Nephron progenitor cell (in vitro differentiated cells): ENCODE measurements at regions not wholly inside any gene's neighbourhood (a gene's known extent, or its start where the extent isn't known, plus 50 kb on each side); places are given as distances from the start of the nearest gene placed in this dataset.

ENCODE experiments used
- DNase-seq: peaks from one replicate; pipeline ENCODE4 v3.0.0; 2021
- H3K27ac Mint-ChIP-seq: 2 replicates; pipeline ENCODE4 v1.8.0; 2021; ENCODE audit warnings: mild to moderate bottlenecking, moderate library complexity, mixed read lengths
- H3K27me3 Mint-ChIP-seq: 2 replicates; pipeline ENCODE4 v1.8.0; 2021; ENCODE audit warnings: mild to moderate bottlenecking, low read depth, mixed read lengths; ENCODE audit not compliant: poor library complexity
- H3K36me3 Mint-ChIP-seq: 2 replicates; pipeline ENCODE4 v1.8.0; 2021; ENCODE audit warnings: low read depth, mixed read lengths
- H3K4me1 Mint-ChIP-seq: 2 replicates; pipeline ENCODE4 v1.8.0; 2021; ENCODE audit warnings: mixed read lengths
- H3K4me3 Mint-ChIP-seq: 2 replicates; pipeline ENCODE4 v1.8.0; 2021; ENCODE audit warnings: mild to moderate bottlenecking, moderate library complexity, mixed read lengths
- H3K9me3 Mint-ChIP-seq: 2 replicates; pipeline ENCODE4 v1.8.0; 2021; ENCODE audit warnings: mild to moderate bottlenecking, moderate library complexity, mixed read lengths
- TF ChIP-seq, protein P1 (sequence below): fragments of 200-600 bp; sonication (generic); IDR thresholded peaks from 2 replicates; pipeline ENCODE4 v1.5.0; 2021; ENCODE audit warnings: antibody characterized with exemption

DNA sequence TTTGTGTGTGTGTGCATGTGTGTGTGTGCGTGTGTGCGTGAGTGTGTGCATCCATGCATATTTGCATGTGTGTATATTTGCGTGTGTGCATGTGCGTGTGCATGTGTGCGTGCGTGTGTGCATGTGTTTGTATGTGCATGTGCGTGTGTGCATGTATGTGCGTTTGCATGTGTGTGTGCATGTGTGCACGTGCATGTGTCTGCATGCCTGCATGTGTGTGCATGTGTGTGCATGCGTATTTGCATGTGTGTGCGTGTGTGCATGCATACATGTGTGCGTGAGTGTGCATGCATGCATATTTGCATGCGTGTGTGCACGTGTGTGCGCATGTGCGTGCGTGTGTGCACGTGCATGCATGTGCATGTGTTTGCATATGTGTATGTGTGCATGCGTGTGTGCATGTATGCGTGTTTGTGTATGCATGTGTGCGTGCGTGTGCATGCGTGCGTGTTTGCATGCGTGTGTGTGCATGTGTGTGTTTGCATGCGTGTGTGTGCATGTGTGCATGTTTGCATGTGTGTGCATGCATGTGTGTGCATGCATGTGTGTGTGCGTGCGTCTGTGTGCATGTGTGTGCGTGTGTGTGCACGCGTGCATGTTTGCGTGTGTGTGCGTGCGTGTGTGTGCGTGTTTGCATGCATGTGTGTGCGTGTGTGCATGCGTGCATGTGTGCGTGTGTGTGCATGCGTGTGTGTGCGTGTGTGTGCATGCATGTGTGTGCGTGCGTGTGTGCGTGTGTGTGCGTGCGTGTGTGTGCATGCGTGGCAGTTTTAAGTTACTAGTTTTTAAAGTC, 57.7 kb upstream of the SMOC2 start:
- Mint-ChIP-seq H3K27ac (no peak overlapping the region), H3K4me1 (peaks cover 24% of the 10 kb centered on the region), H3K4me3 (no peak overlapping the region), H3K9me3 (peaks cover 32% of the 10 kb centered on the region), H3K36me3 (peaks cover 7% of the 10 kb centered on the region), H3K27me3 (peaks cover 9% of the 10 kb centered on the region)
- no peak for DNase-seq
- TF ChIP-seq, protein P1, sequence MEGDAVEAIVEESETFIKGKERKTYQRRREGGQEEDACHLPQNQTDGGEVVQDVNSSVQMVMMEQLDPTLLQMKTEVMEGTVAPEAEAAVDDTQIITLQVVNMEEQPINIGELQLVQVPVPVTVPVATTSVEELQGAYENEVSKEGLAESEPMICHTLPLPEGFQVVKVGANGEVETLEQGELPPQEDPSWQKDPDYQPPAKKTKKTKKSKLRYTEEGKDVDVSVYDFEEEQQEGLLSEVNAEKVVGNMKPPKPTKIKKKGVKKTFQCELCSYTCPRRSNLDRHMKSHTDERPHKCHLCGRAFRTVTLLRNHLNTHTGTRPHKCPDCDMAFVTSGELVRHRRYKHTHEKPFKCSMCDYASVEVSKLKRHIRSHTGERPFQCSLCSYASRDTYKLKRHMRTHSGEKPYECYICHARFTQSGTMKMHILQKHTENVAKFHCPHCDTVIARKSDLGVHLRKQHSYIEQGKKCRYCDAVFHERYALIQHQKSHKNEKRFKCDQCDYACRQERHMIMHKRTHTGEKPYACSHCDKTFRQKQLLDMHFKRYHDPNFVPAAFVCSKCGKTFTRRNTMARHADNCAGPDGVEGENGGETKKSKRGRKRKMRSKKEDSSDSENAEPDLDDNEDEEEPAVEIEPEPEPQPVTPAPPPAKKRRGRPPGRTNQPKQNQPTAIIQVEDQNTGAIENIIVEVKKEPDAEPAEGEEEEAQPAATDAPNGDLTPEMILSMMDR, result no peak

DNA sequence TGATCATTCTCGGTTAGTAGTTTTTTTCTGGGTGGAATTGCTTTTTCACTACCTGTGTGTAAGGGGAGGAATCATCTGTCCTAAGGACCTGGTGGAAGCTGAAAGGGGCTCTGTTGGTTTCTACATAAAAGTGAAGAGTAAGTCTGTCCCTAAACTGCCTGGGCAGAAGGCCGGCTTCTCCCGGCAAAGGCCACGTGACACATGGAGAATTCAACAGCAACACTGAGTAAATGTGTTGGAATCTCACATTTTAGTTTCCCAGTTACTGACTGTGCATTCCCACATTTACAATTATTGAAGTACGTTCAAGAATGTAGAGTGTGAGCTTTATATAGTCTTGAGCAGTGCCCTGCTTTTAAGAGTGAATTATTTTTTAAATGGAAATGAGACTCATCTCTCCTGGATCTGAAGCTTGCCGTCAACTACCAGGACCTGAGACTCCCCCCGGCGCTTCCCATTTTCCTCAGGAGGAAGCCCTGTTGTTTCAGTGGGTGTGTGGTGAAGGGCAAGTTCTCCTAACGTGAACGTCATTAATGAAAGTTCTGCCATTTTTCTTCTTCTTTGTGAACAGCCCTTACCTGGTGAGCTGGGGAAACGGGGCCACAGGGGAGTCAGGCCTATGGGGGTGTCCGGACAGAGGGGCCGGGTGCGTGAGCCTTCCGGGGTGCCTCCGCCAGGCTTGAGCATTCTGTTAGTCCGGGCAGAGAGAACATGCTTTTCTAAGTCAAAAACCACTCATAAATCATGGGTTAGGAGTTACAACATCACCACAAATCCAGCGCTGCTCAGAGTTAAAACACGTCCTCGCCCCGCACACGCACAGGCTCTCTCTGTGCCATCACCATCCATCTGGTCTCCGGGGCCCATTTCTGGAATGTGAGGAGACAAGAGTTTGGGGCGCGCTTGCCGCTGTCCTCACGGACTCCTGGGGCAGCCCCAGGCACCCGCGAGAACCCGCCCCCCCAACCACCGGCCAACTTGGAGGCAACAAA, 56.6 kb upstream of the SMOC2 start:
- TF ChIP-seq, protein P1, result no peak
- Mint-ChIP-seq H3K9me3 (peaks cover 21% of the 10 kb centered on the region), H3K27ac (no peak overlapping the region), H3K36me3 (peaks cover 7% of the 10 kb centered on the region), H3K4me3 (no peak overlapping the region), H3K27me3 (peaks cover 2% of the 10 kb centered on the region), H3K4me1 (peaks cover 35% of the 10 kb centered on the region)
- no peak for DNase-seq

DNA sequence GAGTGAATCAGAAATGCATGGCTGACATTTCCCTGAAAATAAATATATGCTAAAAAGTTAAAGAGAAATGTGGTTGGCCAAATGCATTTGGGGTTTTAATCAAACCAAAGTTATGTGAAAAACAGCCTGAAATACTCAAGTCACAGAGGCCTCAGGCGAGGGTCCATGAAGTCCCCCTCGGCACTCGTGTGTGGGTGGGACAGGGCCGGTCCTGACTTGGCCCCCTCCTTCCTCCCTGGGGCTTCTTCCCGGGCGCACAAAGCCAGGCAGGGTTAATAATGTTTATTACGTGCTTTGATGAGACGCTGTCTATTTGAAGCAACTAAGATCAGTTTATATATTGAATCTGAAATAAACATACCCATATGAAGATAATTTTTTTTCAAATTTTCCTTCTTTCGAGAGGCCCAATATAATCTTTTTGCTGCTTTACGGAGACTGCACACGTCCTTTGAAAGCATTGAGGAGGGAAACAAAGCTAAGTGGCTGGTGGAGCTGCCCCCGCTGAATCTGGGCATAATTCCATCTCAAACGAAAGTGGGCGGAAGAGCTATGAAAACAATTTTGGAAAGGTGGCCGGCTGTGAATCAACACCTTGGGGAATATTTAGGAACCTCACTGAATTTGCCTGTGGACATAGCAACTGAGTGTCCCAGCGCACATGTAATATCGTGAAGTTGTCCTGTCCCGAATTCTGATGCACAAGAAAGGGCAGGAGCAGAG, 55.8 kb upstream of the SMOC2 start:
- Mint-ChIP-seq H3K4me3 (no peak overlapping the region), H3K36me3 (peaks cover 7% of the 10 kb centered on the region), H3K27me3 (peaks cover 1% of the 10 kb centered on the region), H3K27ac (no peak overlapping the region), H3K9me3 (peaks cover 13% of the 10 kb centered on the region), H3K4me1 (peaks cover 43% of the 10 kb centered on the region)
- no peak for DNase-seq
- TF ChIP-seq, protein P1, result no peak

DNA sequence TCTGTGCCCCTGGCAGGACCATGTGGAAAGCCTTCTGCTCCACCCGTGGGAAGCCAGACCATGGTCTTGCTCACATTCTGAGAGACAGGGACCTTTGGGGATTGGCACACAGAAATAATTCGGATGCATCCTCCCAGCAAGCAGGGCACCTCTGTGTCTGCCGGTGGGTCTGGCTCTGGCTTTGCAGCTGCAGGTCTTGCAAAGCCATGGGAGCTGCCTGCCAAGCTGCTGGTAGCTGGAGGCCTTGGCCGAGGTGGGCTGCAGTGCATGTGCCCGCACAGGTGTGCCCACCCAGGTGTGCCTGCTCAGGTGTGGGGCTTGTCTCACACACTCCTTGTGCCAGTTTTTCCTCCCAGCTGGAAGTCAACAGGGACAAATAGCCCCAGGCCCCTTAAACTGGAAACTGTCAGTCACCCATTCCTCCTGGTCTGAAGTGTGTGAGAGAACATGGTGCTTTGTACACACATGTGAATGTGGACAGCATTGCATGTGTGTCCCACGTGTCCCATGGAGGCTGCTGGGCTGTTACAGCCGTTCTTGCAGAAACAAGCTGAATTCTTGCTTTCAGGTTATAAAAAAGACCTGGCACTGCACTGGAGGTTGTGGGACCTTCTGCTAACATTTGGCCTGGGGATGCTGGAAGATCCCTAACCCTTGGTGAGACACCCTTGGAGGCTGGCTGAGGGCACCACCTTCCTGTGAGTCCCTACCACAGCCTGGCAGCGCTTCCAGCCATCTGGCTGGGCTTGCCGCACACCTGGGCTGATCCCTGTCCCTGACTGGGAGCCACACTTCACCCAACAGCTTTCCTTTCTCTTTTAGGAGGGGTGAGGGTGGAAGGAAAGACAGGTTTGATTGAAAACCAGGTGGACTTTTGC, 54.9 kb upstream of the SMOC2 start:
- H3K36me3 Mint-ChIP-seq, result no peaks in the 10 kb centered on the region
- no peak overlapping the region for H3K27ac Mint-ChIP-seq
- TF ChIP-seq, protein P1, result no peak
- DNase-seq, result no peak
- peaks cover 52% of the 10 kb centered on the region for H3K4me1 Mint-ChIP-seq
- no peak overlapping the region for H3K4me3 Mint-ChIP-seq
- peaks cover 4% of the 10 kb centered on the region for H3K9me3 Mint-ChIP-seq
- H3K27me3 Mint-ChIP-seq, result peaks cover 4% of the 10 kb centered on the region

DNA sequence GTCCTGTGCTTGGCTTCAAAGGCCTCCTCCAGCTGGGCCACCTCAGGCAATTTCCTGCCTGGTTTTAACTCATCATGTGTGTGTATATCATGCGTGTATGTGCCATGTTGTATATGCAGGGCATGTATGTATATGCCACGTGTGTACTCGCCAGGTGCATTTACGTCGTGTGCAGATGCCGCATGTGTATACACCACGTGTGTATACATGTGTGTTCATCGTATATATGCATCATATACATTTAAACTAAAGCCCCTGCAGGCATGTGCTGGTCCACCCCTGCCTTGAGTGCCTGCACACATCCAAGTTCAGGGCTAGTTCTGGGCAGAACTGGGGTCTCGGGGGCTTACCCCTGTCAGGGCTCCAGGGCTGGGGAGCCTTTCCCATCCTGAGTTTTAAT, 54.0 kb upstream of the SMOC2 start:
- peaks cover 4% of the 10 kb centered on the region for H3K27me3 Mint-ChIP-seq
- DNase-seq, result no peak
- H3K27ac Mint-ChIP-seq, result no peak overlapping the region
- no peaks in the 10 kb centered on the region for H3K9me3 Mint-ChIP-seq
- TF ChIP-seq, protein P1, result no peak
- no peak overlapping the region for H3K4me3 Mint-ChIP-seq
- H3K4me1 Mint-ChIP-seq, result peaks cover 56% of the 10 kb centered on the region
- no peaks in the 10 kb centered on the region for H3K36me3 Mint-ChIP-seq
